B cell (primary cell): ENCODE measurements at regions not wholly inside any gene's neighbourhood (a gene's known extent, or its start where the extent isn't known, plus 50 kb on each side); places are given as distances from the start of the nearest gene placed in this dataset.

Experiments used
- ATAC-seq: fragments of 200-7000 bp; cut with Tn5 transposase; one replicate; pipeline ENCODE4 v1.10.0; 2021; ENCODE audit warnings: low read depth, mild to moderate bottlenecking, moderate number of reproducible peaks, moderate library complexity
- CTCF ChIA-PET: fragments of 350-600 bp; sonication (Branson Sonifier 250); formaldehyde crosslinking; loops from one replicate; lab custom pipeline; 2021; ENCODE audit warnings: antibody characterized with exemption, inconsistent platforms; lab: Charles Lee
- POLR2A ChIA-PET: fragments of 350-600 bp; sonication (Branson Sonifier 250); formaldehyde crosslinking; loops from one replicate; lab custom pipeline; 2021; ENCODE audit warnings: antibody characterized with exemption; lab: Charles Lee
- DNase-seq: peaks from one replicate; pipeline ENCODE4 v3.0.0; 2013
- H2AFZ ChIP-seq: 2 replicates; pipeline ENCODE4 v1.6.1; 2012; ENCODE audit warnings: mild to moderate bottlenecking, low read depth, low read length; ENCODE audit not compliant: insufficient read depth, poor library complexity, severe bottlenecking
- H3K27ac ChIP-seq, 2 donors: 1 replicate in 1 of 2; 2 replicates in 1 of 2; pipeline ENCODE4 v1.5.1; 2012 to 2013; ENCODE audit warnings: low read length in 2 of 2, mild to moderate bottlenecking in 2 of 2, moderate library complexity in 1 of 2
- H3K27me3 ChIP-seq, 4 experiments: fragments of 200-600 bp in 1 of 4; sonication (generic) in 1 of 4; replicated peaks in 1 of 4; 1 replicate in 2 of 4; 2 replicates in 2 of 4; pipeline versions ENCODE4 v1.6.1 to v1.7.0; 2013 to 2016; ENCODE audit warnings: low read length in 3 of 4, mild to moderate bottlenecking in 2 of 4, mixed read lengths in 1 of 4, moderate library complexity in 1 of 4; ENCODE audit not compliant: insufficient read depth in 4 of 4, control insufficient read depth in 3 of 4; ENCODE audit errors: control extremely low read depth in 1 of 4
- H3K36me3 ChIP-seq, 2 experiments: replicated peaks in 1 of 2; 1 replicate in 1 of 2; 2 replicates in 1 of 2; pipeline versions ENCODE4 v1.6.1 to v1.7.1; 2013; ENCODE audit warnings: low read length in 1 of 2; ENCODE audit not compliant: insufficient read depth in 2 of 2, control insufficient read depth in 1 of 2; ENCODE audit errors: control extremely low read depth in 1 of 2, extremely low read depth in 1 of 2
- H3K4me1 ChIP-seq, 2 donors: fragments of 200-600 bp in 1 of 2; sonication (generic) in 1 of 2; 1 replicate in 1 of 2; 2 replicates in 1 of 2; pipeline versions ENCODE4 v1.5.1 to v1.6.1; 2013 to 2017; ENCODE audit warnings: low read length in 2 of 2; ENCODE audit not compliant: control insufficient read depth in 2 of 2, insufficient read depth in 2 of 2
- H3K4me2 ChIP-seq: replicated peaks from 2 replicates; pipeline ENCODE3; 2012; ENCODE audit warnings: mild to moderate bottlenecking, low read depth, low read length; ENCODE audit not compliant: poor library complexity, severe bottlenecking
- H3K4me3 ChIP-seq, 5 experiments: fragments of 200-600 bp in 1 of 5; sonication (generic) in 1 of 5; 1 replicate in 3 of 5; 2 replicates in 2 of 5; pipeline versions ENCODE4 v1.5.1 to v1.7.0; 2011 to 2016; ENCODE audit warnings: low read length in 4 of 5, mild to moderate bottlenecking in 4 of 5, low read depth in 2 of 5, control low read depth in 1 of 5, moderate library complexity in 1 of 5; ENCODE audit not compliant: insufficient read depth in 1 of 5; ENCODE audit errors: control extremely low read depth in 1 of 5, extremely low read depth in 1 of 5
- H3K79me2 ChIP-seq: fragments of 200-600 bp; sonication (generic); one replicate; pipeline ENCODE4 v1.6.0; 2016; ENCODE audit warnings: low read length; ENCODE audit not compliant: control insufficient read depth, insufficient read depth
- H3K9ac ChIP-seq: fragments of 200-600 bp; sonication (generic); 2 replicates; pipeline ENCODE4 v1.6.1; 2017; ENCODE audit warnings: mild to moderate bottlenecking, low read length, moderate library complexity
- H3K9me3 ChIP-seq, 3 donors: one replicate each; pipeline versions ENCODE4 v1.6.1 to v1.7.1; 2013; ENCODE audit warnings: low read length in 2 of 3; ENCODE audit not compliant: control insufficient read depth in 2 of 3, insufficient read depth in 1 of 3; ENCODE audit errors: control extremely low read depth in 1 of 3
- H4K20me1 ChIP-seq: 2 replicates; pipeline ENCODE4 v1.6.0; 2012; ENCODE audit warnings: mild to moderate bottlenecking, low read length; ENCODE audit not compliant: insufficient read depth, control insufficient read depth, poor library complexity, severe bottlenecking
- H3K27ac Mint-ChIP-seq: one replicate; pipeline ENCODE4 v1.8.0; 2021; ENCODE audit warnings: mixed read lengths
- H3K27me3 Mint-ChIP-seq: one replicate; pipeline ENCODE4 v1.8.0; 2021; ENCODE audit warnings: mixed read lengths
- H3K4me1 Mint-ChIP-seq: one replicate; pipeline ENCODE4 v1.8.0; 2021; ENCODE audit warnings: mixed read lengths
- H3K4me3 Mint-ChIP-seq: one replicate; pipeline ENCODE4 v1.8.0; 2021; ENCODE audit warnings: mixed read lengths
- H3K9me3 Mint-ChIP-seq: one replicate; pipeline ENCODE4 v1.8.0; 2022; ENCODE audit warnings: mixed read lengths; ENCODE audit not compliant: insufficient read depth
- CTCF ChIP-seq: fragments of 200-600 bp; IDR thresholded peaks from one replicate; pipeline ENCODE4 v1.8.0; 2022; ENCODE audit warnings: antibody characterized with exemption, mild to moderate bottlenecking
- EZH2 ChIP-seq: IDR thresholded peaks from 2 replicates; pipeline ENCODE4 v1.6.1; 2012; ENCODE audit warnings: borderline replicate concordance, low read depth, mild to moderate bottlenecking, moderate library complexity, low read length; ENCODE audit not compliant: insufficient read depth, poor library complexity, severe bottlenecking
- WGBS: methylation state at CpG from one replicate; pipeline ENCODE4 v1.1.5; 2013; ENCODE audit warnings: missing lambda C conversion rate; ENCODE audit not compliant: insufficient coverage; 5-methylcytosine and 5-hydroxymethylcytosine counted together
- intact Hi-C: fragments of 100-400 bp; cut with micrococcal nuclease; formaldehyde crosslinking; loops from one replicate; pipeline ENCODE4 v1.10.0; 2022

- Histone ChIP-seq H3K4me2 (no peak overlapping the region), H3K9ac (no peak overlapping the region), H3K4me1 (no peaks in the 10 kb centered on the region), H3K27me3 (no peaks in the 10 kb centered on the region), H2AFZ (no peak overlapping the region), H3K9me3 (no peaks in the 10 kb centered on the region), H4K20me1 (no peaks in the 10 kb centered on the region), H3K4me3 (no peak overlapping the region), H3K36me3 (no peaks in the 10 kb centered on the region), H3K27ac (no peak overlapping the region), H3K79me2 (no peaks in the 10 kb centered on the region)
- Mint-ChIP-seq H3K4me3 (no peak overlapping the region), H3K27me3 (no peaks in the 10 kb centered on the region), H3K9me3 (no peaks in the 10 kb centered on the region), H3K27ac (no peak overlapping the region), H3K4me1 (no peaks in the 10 kb centered on the region)
- ATAC-seq (no peak), DNase-seq (no peak)
- TF ChIP-seq CTCF (no peak), EZH2 (no peak)
- intact Hi-C loops, result no loop called here
- ChIA-PET POLR2A (no interaction called here), CTCF (no interaction called here)
Measured at GRCh38 chr13:53281677-53282076, 253.1 kb downstream of the OLFM4 start.

- Mint-ChIP-seq H3K4me3 (no peak overlapping the region), H3K27ac (no peak overlapping the region), H3K9me3 (no peaks in the 10 kb centered on the region), H3K27me3 (no peaks in the 10 kb centered on the region), H3K4me1 (no peaks in the 10 kb centered on the region)
- ChIA-PET POLR2A (no interaction called here), CTCF (no interaction called here)
- Histone ChIP-seq H2AFZ (no peak overlapping the region), H3K79me2 (no peaks in the 10 kb centered on the region), H3K27ac (no peak overlapping the region), H3K4me1 (no peaks in the 10 kb centered on the region), H3K36me3 (no peaks in the 10 kb centered on the region), H3K9me3 (no peaks in the 10 kb centered on the region), H3K9ac (no peak overlapping the region), H3K27me3 (no peaks in the 10 kb centered on the region), H3K4me2 (no peak overlapping the region), H3K4me3 (no peak overlapping the region), H4K20me1 (no peaks in the 10 kb centered on the region)
- TF ChIP-seq EZH2 (no peak), CTCF (no peak)
- ATAC-seq (no peak), DNase-seq (no peak)
- intact Hi-C loops, result no loop called here
- WGBS, result 90% methylated on average over 2 of the region's 7 CpGs
Measured at GRCh38 chr13:53285896-53286430, 257.4 kb downstream of the OLFM4 start.
